NCI-H510A (cell line): ENCODE measurements at regions not wholly inside any gene's neighbourhood (a gene's known extent, or its start where the extent isn't known, plus 50 kb on each side); places are given as distances from the start of the nearest gene placed in this dataset.
"Not testable (repeated sequence)": the region's sequence is repeated elsewhere in the genome, so short reads cannot be mapped to it uniquely, and the experiment has no call there.

Source experiments
- DNase-seq: peaks from one replicate; lab custom pipeline; 2025; lab: John Stamatoyannopoulos, UW

DNA sequence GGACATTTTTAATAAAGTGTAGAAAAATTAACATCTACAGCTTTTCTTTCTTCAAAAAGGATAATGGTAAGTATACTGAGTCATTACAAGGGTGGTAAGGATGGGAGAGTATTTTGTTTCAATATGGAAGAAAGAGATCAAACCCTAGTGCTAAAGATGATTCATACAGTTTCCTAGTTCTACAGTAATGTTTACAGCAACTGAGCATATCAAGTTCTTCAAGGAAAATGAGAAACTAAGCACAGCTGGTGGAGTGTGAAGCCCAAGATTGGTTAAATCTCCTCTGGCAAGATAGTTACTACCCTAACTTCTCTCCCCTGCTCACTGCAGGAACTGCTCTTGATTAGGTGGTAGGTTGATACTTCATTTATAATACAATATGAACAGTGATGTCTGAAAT, 467.5 kb downstream of the XIRP2 start:
- DNase-seq, result no peak

DNA sequence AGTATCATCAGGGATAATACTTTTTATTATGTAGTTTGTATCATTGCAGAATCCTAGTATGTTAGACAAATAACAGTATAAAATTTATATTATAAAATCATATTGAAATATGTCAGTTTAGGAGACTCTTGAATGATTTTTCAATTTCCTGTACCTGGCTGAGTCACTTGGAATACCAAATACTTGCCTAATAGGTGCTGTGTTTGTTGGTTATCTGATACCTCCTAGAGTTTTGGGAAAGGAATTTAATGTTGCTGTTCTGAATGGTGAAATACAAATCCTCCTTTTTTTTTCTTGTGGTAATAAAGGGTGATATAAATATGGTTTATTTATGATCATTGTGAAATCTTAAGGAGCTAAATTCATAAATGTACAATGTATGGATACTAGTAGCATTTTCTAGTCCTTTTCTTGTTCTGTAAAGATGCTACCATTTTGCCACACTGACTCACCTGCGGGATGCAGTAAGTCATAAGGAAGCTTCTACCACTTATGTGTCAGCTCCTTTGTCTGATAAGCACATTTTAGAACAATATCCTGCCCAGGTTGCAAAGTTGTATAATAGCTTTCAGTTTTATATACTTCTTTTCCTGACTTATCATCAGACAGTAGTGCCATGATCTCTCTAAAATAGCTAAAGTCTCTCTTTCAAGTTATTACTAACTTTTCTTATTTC, 465.5 kb downstream of the XIRP2 start:
- no peak for DNase-seq

DNA sequence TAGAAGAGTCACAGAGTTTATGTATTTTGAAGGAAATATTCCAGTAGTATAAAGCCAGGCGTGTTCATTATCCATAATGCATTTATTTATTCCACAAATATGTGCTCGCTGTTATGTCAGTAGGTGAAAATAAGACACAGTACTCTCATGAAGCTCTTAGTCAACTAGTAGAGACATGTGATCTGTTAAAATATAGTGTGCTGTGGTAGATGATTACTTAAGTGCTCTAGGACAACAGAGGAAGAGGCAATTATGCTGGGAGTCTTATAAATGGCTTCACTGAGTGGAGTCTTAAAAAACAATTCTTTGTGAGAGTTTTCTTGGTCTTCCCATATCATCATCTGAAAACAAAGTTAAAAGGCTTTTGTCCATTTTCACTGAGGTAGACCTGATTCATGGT, 457.3 kb downstream of the XIRP2 start:
- no peak for DNase-seq

DNA sequence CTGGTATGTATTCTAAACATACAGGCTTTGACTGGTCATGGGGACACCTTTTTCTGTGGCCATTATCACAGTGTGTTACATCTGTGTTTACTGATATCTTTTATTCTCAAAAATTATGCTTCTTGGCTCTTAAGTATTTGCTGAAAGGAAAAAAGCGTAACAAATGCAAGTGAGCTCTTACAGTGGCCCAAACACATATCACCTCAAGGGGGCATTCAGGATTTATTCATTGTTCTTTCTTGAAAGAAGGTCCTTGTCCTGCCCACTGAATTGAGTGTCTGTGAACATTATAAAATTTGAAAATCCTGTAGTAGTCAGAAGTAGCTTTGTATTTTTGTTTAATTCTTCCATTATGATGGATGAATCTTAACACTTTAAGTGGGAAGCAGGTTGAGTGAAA, 454.5 kb downstream of the XIRP2 start:
- DNase-seq, result no peak

DNA sequence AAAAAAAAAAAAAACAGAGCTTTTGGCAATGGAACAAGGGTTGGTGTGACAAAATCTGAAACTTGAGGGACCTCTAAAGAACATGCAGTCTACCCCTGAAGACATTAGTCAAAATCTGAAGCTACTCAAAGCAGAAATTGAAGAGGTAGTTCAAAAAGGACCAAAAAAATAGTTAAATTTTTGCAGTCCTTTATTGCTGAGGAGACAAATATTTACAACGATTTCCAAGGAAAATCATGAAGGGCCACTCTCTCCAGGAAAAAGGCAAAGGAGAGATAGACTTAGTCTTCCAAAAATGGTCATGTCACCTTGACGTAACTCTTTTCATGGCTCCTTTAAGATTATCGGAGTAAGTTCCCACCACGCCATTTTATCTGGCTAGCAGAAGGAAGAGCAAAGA, 452.0 kb downstream of the XIRP2 start:
- no peak for DNase-seq

DNA sequence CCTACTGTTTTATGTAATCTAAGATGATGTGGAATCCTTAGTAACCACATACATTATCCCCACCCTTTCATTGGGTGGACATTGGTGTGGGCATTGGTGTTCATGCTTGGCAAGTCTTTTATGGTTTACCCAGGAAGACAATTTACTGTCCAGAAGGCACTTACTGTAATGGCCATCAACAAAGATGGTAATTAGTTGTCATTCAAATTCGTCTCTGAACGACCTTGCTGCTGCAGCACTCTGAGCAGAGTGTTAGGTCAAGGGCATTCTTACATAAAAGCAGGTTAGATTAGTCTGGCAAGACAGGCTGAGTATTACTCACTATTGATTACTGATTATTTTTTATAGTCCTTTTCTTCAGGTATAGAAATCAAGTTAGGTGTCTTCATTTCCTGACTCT, 447.9 kb downstream of the XIRP2 start:
- no peak for DNase-seq

DNA sequence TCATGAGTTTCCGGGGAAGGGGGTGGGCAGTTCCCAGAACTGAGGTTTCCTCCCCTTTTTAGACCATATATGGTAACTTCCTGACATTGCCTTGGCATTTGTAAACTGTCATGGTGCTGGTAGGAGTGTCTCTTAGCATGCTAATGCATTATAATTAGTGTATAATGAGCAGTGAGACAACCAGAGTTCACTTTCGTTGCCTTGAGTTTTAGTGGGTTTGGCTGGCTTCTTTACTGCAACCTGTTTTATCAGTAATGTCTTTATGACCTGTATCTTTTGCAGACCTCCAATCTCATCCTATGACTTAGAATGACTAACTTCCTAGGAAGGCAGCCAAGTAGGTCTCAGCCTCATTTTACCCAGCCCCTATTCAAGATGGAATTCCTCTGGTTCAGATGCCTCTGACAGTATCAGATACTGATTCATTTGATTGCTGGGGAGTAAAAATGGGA, 447.3 kb downstream of the XIRP2 start:
- no peak for DNase-seq

DNA sequence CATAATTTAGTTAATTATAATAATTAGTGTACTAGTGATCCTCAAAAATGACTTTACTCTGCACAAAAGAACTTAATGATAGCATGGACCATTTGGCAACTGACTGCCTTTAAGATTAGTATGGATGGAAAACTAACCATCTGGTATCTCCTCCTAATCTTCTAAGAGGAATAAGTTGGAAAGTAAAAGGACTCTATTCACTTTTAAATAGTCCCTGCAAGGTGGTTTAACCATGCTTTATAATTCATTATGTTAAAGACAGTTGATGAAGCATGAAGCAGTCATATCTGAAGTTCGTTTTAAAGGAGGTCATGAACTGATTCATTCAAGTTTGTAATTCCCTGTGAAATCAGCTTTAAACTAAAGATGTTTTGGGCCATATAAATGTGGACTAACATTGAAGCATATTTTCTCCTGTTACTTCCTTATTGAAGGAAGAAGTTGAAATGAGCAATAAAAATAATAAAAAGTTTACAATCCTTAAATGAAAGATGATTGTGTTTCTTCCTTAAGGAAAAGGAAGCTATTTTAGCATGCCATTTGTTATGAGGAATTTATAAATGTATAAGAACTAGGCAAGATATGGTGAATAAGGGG, 446.0 kb downstream of the XIRP2 start:
- DNase-seq, result no peak

DNA sequence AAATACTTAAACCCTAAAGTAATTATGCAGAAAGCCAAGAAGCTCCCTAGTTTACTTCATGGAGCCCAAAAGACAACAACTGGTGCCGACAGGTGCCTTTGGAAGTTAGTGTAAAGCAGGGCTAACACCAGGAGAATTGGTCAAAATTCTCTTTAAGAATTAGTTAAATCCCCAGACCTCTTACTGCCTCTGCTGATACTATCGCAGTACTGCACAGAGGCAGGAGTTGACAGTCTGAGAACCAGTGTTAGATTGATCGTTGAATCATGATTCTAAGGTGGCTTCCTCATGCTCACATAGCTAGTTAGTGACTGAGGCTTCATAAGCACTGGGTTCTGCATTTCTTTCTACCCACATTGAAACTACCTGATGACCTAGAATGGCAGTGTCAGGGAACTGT, 445.0 kb downstream of the XIRP2 start:
- no peak for DNase-seq

DNA sequence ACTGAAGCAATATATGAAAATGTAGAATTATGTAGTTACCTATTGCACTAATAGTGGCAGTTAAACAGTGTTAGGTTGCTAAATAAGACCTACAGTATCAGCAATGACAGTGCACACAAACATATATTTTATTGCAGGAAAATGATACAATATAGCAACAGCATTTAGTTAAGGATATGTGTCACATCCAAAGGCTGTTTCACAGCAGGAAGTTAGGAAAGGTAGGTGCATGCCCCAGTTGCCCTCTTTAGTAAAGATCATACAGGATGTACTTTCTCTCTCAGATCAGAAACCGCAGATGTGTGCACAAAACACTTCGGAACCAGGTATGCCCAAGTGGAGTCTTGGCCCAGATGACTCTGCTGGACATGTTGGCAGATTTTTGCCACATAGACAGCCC, 444.1 kb downstream of the XIRP2 start:
- no peak for DNase-seq

DNA sequence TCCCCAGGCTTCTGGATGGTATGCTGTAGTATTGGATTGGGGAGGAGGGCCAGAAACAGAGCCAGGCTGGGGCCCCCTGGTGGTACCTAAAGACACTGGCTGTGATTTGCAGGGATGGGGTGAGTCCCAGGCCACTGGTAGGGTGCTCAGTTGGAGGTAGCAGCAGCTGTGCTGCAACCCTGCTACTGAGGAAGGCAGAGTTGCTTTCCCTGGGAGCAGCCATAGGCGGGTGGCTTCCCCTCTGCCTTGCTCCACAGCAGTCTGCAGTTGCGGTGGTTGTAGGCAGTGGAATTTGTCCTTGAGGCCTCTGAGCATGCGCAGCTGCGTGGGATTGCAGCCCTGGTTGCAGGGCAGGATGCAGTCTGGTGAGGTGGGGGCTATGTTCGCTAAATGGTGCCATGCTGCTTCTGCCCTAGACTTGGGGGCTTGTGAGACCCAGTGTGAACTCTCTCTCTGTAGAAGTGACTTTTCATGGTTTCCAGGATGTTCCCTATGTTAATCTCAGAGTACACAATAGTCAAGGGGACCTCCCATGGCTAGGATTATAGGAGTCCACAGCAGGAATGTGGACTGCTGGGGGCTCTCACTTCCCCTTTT, 443.5 kb downstream of the XIRP2 start:
- no peak for DNase-seq

DNA sequence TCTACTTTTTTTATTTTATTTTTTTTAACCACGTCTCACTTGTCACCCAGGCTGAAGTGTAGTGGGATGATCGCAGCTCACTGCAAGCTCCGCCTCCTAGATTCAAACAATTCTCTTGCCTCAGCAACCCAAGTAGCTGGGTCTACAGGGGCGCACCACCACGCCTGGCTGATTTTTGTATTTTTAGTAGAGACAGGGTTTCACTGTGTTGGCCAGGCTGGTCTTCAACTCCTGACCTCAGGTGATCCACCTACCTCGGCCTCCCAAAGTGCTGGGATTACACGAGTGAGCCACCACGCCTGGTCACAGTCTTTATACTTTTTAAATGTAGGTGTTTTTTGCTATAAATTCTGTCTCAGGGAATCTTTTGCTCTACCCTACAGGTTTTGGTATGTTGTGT, 440.5 kb downstream of the XIRP2 start:
- DNase-seq, result not testable (repeated sequence)

DNA sequence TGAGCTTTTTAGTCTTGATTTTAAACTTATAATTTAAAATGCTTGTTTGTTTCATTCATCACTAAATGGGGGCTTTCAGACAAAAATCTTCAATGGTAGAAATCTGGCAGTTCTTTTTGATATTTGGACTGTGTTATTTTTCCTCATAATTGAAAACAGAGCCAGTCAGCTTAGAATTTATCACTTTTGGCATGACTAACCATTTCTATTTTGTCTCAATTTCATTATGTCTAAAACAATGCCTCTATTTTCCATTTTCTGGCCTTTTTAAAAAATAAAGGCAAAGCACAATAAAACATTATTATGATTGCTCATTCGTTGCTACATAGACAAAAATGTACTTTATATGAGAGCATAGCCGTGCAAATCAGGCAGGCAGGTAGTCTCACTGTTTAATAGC, 434.5 kb downstream of the XIRP2 start:
- DNase-seq, result no peak

DNA sequence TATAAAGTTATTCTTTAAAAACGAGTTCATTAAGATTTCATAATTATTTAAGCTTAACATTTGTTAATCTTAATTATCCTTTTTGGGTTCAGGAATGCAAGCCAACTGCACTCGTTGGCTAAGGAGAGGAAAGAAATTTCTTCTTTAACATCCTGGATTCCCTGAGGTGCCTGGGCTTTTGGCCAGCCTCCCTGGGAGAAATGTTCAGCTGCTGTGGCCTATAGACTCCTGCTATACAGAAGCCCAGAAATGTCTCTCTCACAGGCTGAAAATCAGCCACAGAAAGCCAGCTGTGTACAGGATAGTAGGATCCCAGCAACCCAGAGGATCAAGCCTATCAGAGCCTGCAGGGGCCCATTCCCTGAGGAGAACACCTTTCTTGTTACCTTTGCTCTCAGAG, 430.3 kb downstream of the XIRP2 start:
- DNase-seq, result no peak

DNA sequence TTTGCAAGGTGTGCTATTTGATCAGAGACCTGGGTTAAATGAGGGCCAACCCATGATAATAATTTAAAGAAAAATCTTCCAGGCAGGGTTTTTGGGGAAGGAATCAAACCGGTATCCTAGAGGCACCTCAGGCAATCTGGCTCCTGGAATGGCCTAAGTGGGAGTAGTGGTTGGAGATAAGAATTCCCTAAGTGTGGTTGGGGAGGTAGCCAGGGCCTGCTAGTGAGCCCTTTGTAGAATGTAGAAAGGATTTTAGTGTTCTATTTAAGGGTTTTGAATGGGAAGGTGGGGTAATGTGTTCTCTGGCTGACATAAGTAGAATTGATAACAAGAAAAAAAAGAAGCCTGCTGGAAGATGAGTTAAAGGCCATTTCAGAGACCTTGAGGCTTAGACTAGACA, 422.2 kb downstream of the XIRP2 start:
- no peak for DNase-seq
